ENCODE measurements at regions not wholly inside any gene's neighbourhood (a gene's known extent, or its start where the extent isn't known, plus 50 kb on each side); places are given as distances from the start of the nearest gene placed in this dataset.

- no peak for TF ChIP-seq CTCF (IDR thresholded peaks at IDR 0.05; ENCODE audit: low read length)
- no peak for TF ChIP-seq EZH2 (optimal IDR thresholded peaks at IDR 0.05; ENCODE audit: low read depth, low read length)
Observed at GRCh38 chr17:6903326-6903900, 71.9 kb upstream of the TEKT1 start.

Measured in MM.1S (cell line).